HG02870 (cell line): ENCODE measurements at regions not wholly inside any gene's neighbourhood (a gene's known extent, or its start where the extent isn't known, plus 50 kb on each side); places are given as distances from the start of the nearest gene placed in this dataset.

ENCODE experiments used
- ATAC-seq: cut with Tn5 transposase; IDR thresholded peaks from one replicate; pipeline ENCODE4 v1.9.1; 2021; ENCODE audit warnings: mild to moderate bottlenecking, moderate library complexity; ENCODE audit not compliant: unreplicated experiment

GRCh38 chr2:58521803-58522554 lies 280.9 kb upstream of the FANCL start:
- ATAC-seq, result no peak

- no peak for ATAC-seq
These were observed 279.8 kb upstream of the FANCL start for GRCh38 chr2:58520903-58521302.

GRCh38 chr2:58517881-58518280 lies 276.8 kb upstream of the FANCL start:
- ATAC-seq, result no peak

- ATAC-seq, result no peak
These were observed 275.6 kb upstream of the FANCL start for GRCh38 chr2:58516695-58517094.

- no peak for ATAC-seq
These were observed 274.9 kb upstream of the FANCL start for GRCh38 chr2:58515827-58516573.

- ATAC-seq, result peak; percentile 94
These were observed 273.1 kb upstream of the FANCL start for GRCh38 chr2:58514252-58514651.

- ATAC-seq, result no peak
These were observed 271.8 kb upstream of the FANCL start for GRCh38 chr2:58512878-58513277.

- ATAC-seq, result no peak
These were observed 266.9 kb upstream of the FANCL start for GRCh38 chr2:58508006-58508405.

- no peak for ATAC-seq
These were observed 262.8 kb upstream of the FANCL start for GRCh38 chr2:58503918-58504317.

- no peak for ATAC-seq
These were observed 261.8 kb upstream of the FANCL start for GRCh38 chr2:58502931-58503330.

- no peak for ATAC-seq
These were observed 260.4 kb upstream of the FANCL start for GRCh38 chr2:58501371-58502160.

- no peak for ATAC-seq
These were observed 256.0 kb upstream of the FANCL start for GRCh38 chr2:58497168-58497567.

GRCh38 chr2:58495806-58496205 lies 254.7 kb upstream of the FANCL start:
- no peak for ATAC-seq

- ATAC-seq, result no peak
These were observed 253.0 kb upstream of the FANCL start for GRCh38 chr2:58494071-58494501.

GRCh38 chr2:58484629-58485028 lies 243.5 kb upstream of the FANCL start:
- ATAC-seq, result no peak

- ATAC-seq, result no peak
These were observed 243.1 kb upstream of the FANCL start for GRCh38 chr2:58484221-58484620.

GRCh38 chr2:58483307-58483706 lies 242.2 kb upstream of the FANCL start:
- no peak for ATAC-seq

- no peak for ATAC-seq
These were observed 240.5 kb upstream of the FANCL start for GRCh38 chr2:58481670-58482069.

GRCh38 chr2:58480141-58480540 lies 239.0 kb upstream of the FANCL start:
- no peak for ATAC-seq

GRCh38 chr2:58479535-58480140 lies 238.5 kb upstream of the FANCL start:
- no peak for ATAC-seq

- no peak for ATAC-seq
These were observed 235.4 kb upstream of the FANCL start for GRCh38 chr2:58476556-58476955.
